PC-9 (cell line): ENCODE measurements at regions not wholly inside any gene's neighbourhood (a gene's known extent, or its start where the extent isn't known, plus 50 kb on each side); places are given as distances from the start of the nearest gene placed in this dataset.

Source experiments
- BruUV-seq: library from RNA; stranded (reverse); fragments of 400-500 nt; replicated peaks from 2 replicates; lab custom pipeline; 2021; lab: Mats Ljungman, UMichigan
- CTCF ChIA-PET: fragments of 300-600 bp; sonication (Branson Sonifier 250); formaldehyde crosslinking; loops from one replicate; lab custom pipeline; 2022; ENCODE audit warnings: antibody characterized with exemption; lab: Charles Lee
- POLR2A ChIA-PET: fragments of 300-600 bp; sonication (Branson Sonifier 250); formaldehyde crosslinking; loops from one replicate; lab custom pipeline; 2022; ENCODE audit warnings: antibody characterized with exemption; ENCODE audit not compliant: unreplicated experiment; lab: Charles Lee
- DNase-seq, 2 experiments: peaks; one replicate each; pipeline versions ENCODE4 v3.0.0 to v3.0.0-alpha.2; 2015 to 2022; ENCODE audit warnings: mixed read lengths in 1 of 2
- H2AFZ ChIP-seq: fragments of 200-600 bp; sonication (generic); 2 replicates; pipeline ENCODE4 v1.8.1; 2017; ENCODE audit warnings: antibody characterized with exemption
- H3F3A ChIP-seq: fragments of 200-600 bp; sonication (generic); 2 replicates; pipeline ENCODE4 v1.8.1; 2017; ENCODE audit warnings: antibody characterized with exemption, mild to moderate bottlenecking, low read depth; ENCODE audit not compliant: insufficient read depth
- H3K27ac ChIP-seq: fragments of 200-600 bp; sonication (generic); 2 replicates; pipeline ENCODE4 v1.6.1; 2016; ENCODE audit warnings: mixed run types
- H3K27me3 ChIP-seq: fragments of 200-600 bp; sonication (generic); 2 replicates; pipeline ENCODE4 v1.6.1; 2016; ENCODE audit warnings: low read depth, mixed run types; ENCODE audit not compliant: insufficient read depth
- H3K36me3 ChIP-seq: fragments of 200-600 bp; sonication (generic); 2 replicates; pipeline ENCODE4 v1.6.1; 2016; ENCODE audit warnings: low read depth, mixed run types
- H3K4me1 ChIP-seq: fragments of 200-600 bp; sonication (generic); replicated peaks from 2 replicates; pipeline ENCODE4 v1.6.1; 2016; ENCODE audit warnings: mixed run types; ENCODE audit not compliant: insufficient read depth
- H3K4me2 ChIP-seq: fragments of 200-600 bp; sonication (generic); 2 replicates; pipeline ENCODE4 v1.6.1; 2017; ENCODE audit warnings: mixed run types
- H3K4me3 ChIP-seq: fragments of 200-600 bp; sonication (generic); 2 replicates; pipeline ENCODE4 v1.6.1; 2016; ENCODE audit warnings: mixed run types
- H3K79me2 ChIP-seq: fragments of 200-600 bp; sonication (generic); 2 replicates; pipeline ENCODE4 v1.6.1; 2017; ENCODE audit warnings: low read depth, mixed run types
- H3K9me2 ChIP-seq: fragments of 200-600 bp; sonication (generic); 2 replicates; pipeline ENCODE4 v1.8.1; 2017; ENCODE audit warnings: mild to moderate bottlenecking; ENCODE audit not compliant: insufficient read depth
- H3K9me3 ChIP-seq: fragments of 200-600 bp; sonication (generic); 2 replicates; pipeline ENCODE4 v1.8.1; 2016; ENCODE audit warnings: low read depth; ENCODE audit not compliant: insufficient read depth
- H4K20me1 ChIP-seq: fragments of 200-600 bp; sonication (generic); 2 replicates; pipeline ENCODE4 v1.8.1; 2017; ENCODE audit not compliant: insufficient read depth
- EZH2 ChIP-seq: fragments of 200-600 bp; sonication (generic); IDR thresholded peaks from 2 replicates; pipeline ENCODE4 v1.8.0; 2017; ENCODE audit warnings: antibody characterized with exemption, low read depth
- intact Hi-C: fragments of 100-400 bp; cut with micrococcal nuclease; formaldehyde crosslinking; loops from one replicate; pipeline ENCODE4 v1.10.0; 2022; ENCODE audit not compliant: unreplicated experiment
- TF ChIP-seq, protein P1 (sequence below): fragments of 200-600 bp; sonication (generic); conservative IDR thresholded peaks from 2 replicates; pipeline ENCODE4 v1.6.1; 2017; ENCODE audit warnings: mixed run types, antibody characterized with exemption, mild to moderate bottlenecking, moderate library complexity

DNA sequence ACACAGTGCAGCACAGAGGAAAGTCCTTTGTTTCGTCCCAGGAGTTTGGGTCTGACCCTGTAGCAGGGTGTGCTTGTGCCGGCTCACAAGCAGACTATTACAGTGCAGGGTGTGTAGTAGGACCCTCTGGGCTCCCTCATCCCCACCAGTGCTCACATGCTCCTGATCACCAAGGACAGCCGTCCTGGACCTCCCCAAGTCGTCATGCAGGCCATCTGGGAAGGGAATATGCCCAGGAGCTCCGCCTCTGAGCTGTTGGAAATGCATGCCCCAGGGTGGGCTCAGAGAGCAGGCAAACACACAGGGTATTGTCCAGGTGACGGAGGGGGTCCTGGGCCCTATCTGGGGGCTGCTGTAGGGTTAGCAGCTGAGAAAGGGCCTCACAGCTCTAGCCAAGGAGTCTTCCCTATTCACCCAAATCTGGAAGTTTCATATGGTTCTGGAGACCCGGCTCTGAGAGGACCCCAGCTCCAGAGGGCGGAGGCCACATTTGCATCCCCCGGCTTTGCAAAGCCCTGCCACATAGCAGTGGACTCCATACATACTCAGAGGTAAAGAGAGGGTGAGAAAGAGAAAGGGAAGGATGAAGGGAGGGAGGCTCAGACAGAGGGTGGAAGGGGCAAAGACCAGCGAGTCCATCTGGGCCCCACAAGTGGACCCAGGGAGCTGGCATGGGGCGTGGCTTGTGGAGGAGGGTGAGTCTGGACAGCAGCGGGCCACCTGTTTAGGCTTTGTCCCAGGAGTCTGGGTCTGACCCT is 53.5 kb upstream of the PPP2R5C start:
- H3K4me3 ChIP-seq, result no peak overlapping the region
- BruUV-seq, result no TSS peak
- H3K4me2 ChIP-seq, result peak overlapping the region; percentile 59
- H3K9me3 ChIP-seq, result no peaks in the 10 kb centered on the region
- intact Hi-C loops, result loop anchor here (1.0 to 10.0 kb wide), 11 partner anchors 54 to 607 kb away; partner anchors contain the start of gene ZNF839
- H3F3A ChIP-seq, result peaks cover 31% of the 10 kb centered on the region
- no peaks in the 10 kb centered on the region for H3K79me2 ChIP-seq
- TF ChIP-seq EZH2, result no peak
- TF ChIP-seq, protein P1, sequence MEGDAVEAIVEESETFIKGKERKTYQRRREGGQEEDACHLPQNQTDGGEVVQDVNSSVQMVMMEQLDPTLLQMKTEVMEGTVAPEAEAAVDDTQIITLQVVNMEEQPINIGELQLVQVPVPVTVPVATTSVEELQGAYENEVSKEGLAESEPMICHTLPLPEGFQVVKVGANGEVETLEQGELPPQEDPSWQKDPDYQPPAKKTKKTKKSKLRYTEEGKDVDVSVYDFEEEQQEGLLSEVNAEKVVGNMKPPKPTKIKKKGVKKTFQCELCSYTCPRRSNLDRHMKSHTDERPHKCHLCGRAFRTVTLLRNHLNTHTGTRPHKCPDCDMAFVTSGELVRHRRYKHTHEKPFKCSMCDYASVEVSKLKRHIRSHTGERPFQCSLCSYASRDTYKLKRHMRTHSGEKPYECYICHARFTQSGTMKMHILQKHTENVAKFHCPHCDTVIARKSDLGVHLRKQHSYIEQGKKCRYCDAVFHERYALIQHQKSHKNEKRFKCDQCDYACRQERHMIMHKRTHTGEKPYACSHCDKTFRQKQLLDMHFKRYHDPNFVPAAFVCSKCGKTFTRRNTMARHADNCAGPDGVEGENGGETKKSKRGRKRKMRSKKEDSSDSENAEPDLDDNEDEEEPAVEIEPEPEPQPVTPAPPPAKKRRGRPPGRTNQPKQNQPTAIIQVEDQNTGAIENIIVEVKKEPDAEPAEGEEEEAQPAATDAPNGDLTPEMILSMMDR, result no peak
- H3K9me2 ChIP-seq, result no peaks in the 10 kb centered on the region
- POLR2A ChIA-PET, result interaction anchor here (0.5 to 0.9 kb wide), 3 partner anchors 52 to 389 kb away, joined by 3 to 7 read pairs (median 5); no protein-coding TSS in a partner anchor
- H3K4me1 ChIP-seq, result peaks cover 34% of the 10 kb centered on the region
- H2AFZ ChIP-seq, result no peak overlapping the region
- no peaks in the 10 kb centered on the region for H3K27me3 ChIP-seq
- no peaks in the 10 kb centered on the region for H4K20me1 ChIP-seq
- H3K36me3 ChIP-seq, result no peaks in the 10 kb centered on the region
- H3K27ac ChIP-seq, result peak overlapping the region; percentile 1; the same call in 1 of the 2 replicates
- CTCF ChIA-PET, result interaction anchor here (0.5 to 2.5 kb wide), 7 partner anchors 23 to 257 kb away, joined by 3 to 30 read pairs (median 12); no protein-coding TSS in a partner anchor
- DNase-seq, result peak in 1 of 2 experiments; percentile 33

DNA sequence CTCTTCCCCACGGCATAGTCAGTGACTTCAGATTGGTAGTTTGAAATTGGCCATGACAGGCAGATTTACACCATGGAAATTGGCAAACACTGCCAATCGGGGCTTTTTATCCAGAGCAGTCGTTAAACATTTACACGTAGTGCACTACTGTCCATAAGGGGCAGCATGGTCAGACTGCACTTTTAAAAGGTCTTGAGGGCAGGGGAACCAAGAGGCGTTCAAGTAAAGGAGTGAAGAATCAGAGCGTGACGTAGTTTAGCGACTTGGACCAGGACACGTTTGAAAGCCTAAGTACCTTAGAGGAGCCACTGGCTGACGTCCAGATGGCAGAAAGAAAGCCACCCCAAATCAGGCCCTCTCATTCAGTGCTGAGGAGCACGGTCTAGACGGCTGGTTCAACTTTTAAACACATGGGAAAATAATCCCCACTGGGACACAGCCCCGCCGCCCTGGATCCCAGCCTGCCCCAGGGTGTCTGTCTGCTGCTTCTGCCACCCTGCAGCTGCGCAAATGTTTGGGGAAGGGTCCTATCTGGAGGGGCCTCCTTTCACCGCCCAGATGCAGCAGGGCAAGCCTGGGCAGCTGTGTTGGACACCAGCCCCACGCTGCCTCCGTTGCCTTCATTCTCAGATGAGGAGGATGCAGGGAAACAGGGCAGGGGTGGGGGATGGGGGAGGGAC is 52.5 kb upstream of the PPP2R5C start:
- Histone ChIP-seq H3K9me3 (no peaks in the 10 kb centered on the region), H3K4me1 (peaks cover 34% of the 10 kb centered on the region), H3K4me3 (no peak overlapping the region), H3K27ac (no peak overlapping the region), H3F3A (peaks cover 27% of the 10 kb centered on the region), H4K20me1 (no peaks in the 10 kb centered on the region), H3K79me2 (no peaks in the 10 kb centered on the region), H2AFZ (no peak overlapping the region), H3K4me2 (no peak overlapping the region), H3K36me3 (no peaks in the 10 kb centered on the region), H3K27me3 (no peaks in the 10 kb centered on the region), H3K9me2 (no peaks in the 10 kb centered on the region)
- TF ChIP-seq EZH2, result no peak
- TF ChIP-seq, protein P1, result no peak
- ChIA-PET POLR2A (interaction anchor here (0.5 to 0.7 kb wide), 2 partner anchors 115 to 743 kb away, joined by 3 to 4 read pairs; no protein-coding TSS in a partner anchor), CTCF (interaction anchor here (0.5 to 1.1 kb wide), 3 partner anchors 253 to 1500 kb away, joined by 3 read pairs; no protein-coding TSS in a partner anchor)
- peak in 1 of 2 experiments; percentile 31 for DNase-seq
- intact Hi-C loops, result loop anchor here (5.0 to 10.0 kb wide), 3 partner anchors 388 to 606 kb away; partner anchors contain the start of gene ZNF839
- BruUV-seq, result no TSS peak

DNA sequence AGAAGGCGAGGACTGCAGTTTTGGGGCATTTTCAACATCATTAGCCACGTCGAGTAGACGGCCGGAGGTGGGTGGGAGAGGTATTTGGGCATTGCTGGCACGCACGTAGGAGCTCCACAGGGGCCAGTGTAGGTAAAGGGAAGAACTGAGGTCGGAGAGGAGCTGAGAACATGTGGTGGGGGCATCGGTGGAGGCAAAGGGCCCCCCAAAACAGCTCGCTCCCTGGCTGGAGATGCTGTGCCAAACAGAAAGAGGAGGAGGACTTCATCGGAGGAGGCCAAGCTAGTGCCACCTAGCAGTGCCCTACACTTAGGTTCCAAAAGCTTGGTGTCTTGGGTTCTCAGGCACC is 52.0 kb upstream of the PPP2R5C start:
- POLR2A ChIA-PET, result interaction anchor here (0.7 to 1.1 kb wide), 4 partner anchors 22 to 742 kb away, joined by 3 to 11 read pairs (median 7); no protein-coding TSS in a partner anchor
- H3K9me2 ChIP-seq, result no peaks in the 10 kb centered on the region
- intact Hi-C loops, result loop anchor here (5.0 to 10.0 kb wide), 3 partner anchors 388 to 605 kb away; partner anchors contain the start of gene ZNF839
- no peak overlapping the region for H3K4me2 ChIP-seq
- no peak overlapping the region for H3K4me3 ChIP-seq
- H2AFZ ChIP-seq, result no peak overlapping the region
- TF ChIP-seq, protein P1, result no peak
- H3K27me3 ChIP-seq, result no peaks in the 10 kb centered on the region
- no peaks in the 10 kb centered on the region for H4K20me1 ChIP-seq
- H3K27ac ChIP-seq, result peak overlapping the region; percentile 44
- H3K36me3 ChIP-seq, result no peaks in the 10 kb centered on the region
- CTCF ChIA-PET, result interaction anchor here (0.6 to 1.3 kb wide), 4 partner anchors 51 to 1500 kb away, joined by 3 to 15 read pairs (median 3); no protein-coding TSS in a partner anchor
- no peak for DNase-seq
- H3K9me3 ChIP-seq, result peaks cover 3% of the 10 kb centered on the region; the same call in 1 of the 2 replicates
- peaks cover 27% of the 10 kb centered on the region for H3F3A ChIP-seq
- peaks cover 34% of the 10 kb centered on the region for H3K4me1 ChIP-seq
- no peaks in the 10 kb centered on the region for H3K79me2 ChIP-seq
- TSS peak; percentile 97 for BruUV-seq
